Esophagus squamous epithelium (tissue), 4 donors: ENCODE measurements at regions not wholly inside any gene's neighbourhood (a gene's known extent, or its start where the extent isn't known, plus 50 kb on each side); places are given as distances from the start of the nearest gene placed in this dataset.

ENCODE experiments used
- CTCF ChIP-seq, 6 experiments: fragments of 450-650 bp in 4 of 6; fragments of 200-600 bp in 2 of 6; sonication (generic) in 2 of 6; IDR thresholded peaks; one replicate each; pipeline ENCODE4 v1.5.1; 2016 to 2019; ENCODE audit warnings: antibody characterized with exemption in 6 of 6, mild to moderate bottlenecking in 4 of 6, moderate library complexity in 4 of 6
- POLR2A ChIP-seq, 4 donors: fragments of 450-650 bp; IDR thresholded peaks; one replicate each; pipeline ENCODE4 v1.6.1; 2017; ENCODE audit warnings: antibody characterized with exemption in 4 of 4, mild to moderate bottlenecking in 4 of 4, moderate library complexity in 3 of 4

- TF ChIP-seq POLR2A (IDR thresholded peaks at IDR 0.05): no peak
- no peak for TF ChIP-seq CTCF (IDR thresholded peaks at IDR 0.05)
Observed at GRCh38 chr12:67797753-67798152, 149.2 kb downstream of the DYRK2 start.
